PC-9 (cell line): ENCODE measurements at regions not wholly inside any gene's neighbourhood (a gene's known extent, or its start where the extent isn't known, plus 50 kb on each side); places are given as distances from the start of the nearest gene placed in this dataset.

Experiments used
- EZH2 ChIP-seq: fragments of 200-600 bp; sonication (generic); IDR thresholded peaks from 2 replicates; pipeline ENCODE4 v1.8.0; 2017; ENCODE audit warnings: antibody characterized with exemption, low read depth
- TF ChIP-seq, protein P1 (sequence below): fragments of 200-600 bp; sonication (generic); conservative IDR thresholded peaks from 2 replicates; pipeline ENCODE4 v1.6.1; 2017; ENCODE audit warnings: mixed run types, antibody characterized with exemption, mild to moderate bottlenecking, moderate library complexity

- TF ChIP-seq, protein P1, sequence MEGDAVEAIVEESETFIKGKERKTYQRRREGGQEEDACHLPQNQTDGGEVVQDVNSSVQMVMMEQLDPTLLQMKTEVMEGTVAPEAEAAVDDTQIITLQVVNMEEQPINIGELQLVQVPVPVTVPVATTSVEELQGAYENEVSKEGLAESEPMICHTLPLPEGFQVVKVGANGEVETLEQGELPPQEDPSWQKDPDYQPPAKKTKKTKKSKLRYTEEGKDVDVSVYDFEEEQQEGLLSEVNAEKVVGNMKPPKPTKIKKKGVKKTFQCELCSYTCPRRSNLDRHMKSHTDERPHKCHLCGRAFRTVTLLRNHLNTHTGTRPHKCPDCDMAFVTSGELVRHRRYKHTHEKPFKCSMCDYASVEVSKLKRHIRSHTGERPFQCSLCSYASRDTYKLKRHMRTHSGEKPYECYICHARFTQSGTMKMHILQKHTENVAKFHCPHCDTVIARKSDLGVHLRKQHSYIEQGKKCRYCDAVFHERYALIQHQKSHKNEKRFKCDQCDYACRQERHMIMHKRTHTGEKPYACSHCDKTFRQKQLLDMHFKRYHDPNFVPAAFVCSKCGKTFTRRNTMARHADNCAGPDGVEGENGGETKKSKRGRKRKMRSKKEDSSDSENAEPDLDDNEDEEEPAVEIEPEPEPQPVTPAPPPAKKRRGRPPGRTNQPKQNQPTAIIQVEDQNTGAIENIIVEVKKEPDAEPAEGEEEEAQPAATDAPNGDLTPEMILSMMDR, result no peak
- TF ChIP-seq EZH2, result no peak
Observed at GRCh38 chr13:87042946-87043345, 628.2 kb upstream of the SLITRK5 start.
